ENCODE measurements at regions not wholly inside any gene's neighbourhood (a gene's known extent, or its start where the extent isn't known, plus 50 kb on each side); places are given as distances from the start of the nearest gene placed in this dataset.

DNA sequence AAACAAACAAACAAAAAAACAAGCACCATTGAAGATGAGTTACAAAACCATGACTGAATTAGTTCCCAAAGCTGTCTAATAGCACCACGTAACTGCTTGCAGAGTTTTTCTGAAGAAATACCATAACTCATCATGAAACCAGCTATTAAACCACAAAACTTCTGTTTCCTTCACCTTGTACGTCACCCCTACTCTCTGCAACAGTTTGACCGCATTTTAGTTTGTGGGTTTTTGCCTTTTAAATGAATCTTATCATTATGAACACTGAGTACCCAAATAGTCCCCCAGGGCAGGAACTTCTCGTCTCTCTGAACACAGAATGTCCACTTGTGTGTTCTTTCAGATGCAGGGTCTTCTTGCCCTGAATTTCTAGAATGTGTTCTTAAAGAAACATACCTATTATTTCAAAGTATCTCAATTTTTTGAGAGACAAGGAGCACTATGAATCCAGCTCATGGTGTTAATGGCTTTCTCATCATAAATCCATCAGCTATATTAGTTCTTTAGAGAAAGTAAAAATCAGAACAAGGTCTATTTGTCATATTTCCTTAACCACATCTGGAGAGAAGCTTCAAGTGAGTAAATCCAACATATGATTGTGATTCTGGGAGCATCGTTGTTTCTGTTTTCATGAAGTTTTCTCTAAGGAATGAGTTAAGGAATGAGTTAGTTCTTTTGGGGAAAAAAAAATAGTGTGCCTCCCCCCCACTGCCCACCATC lies 210.6 kb downstream of the AUH start:
- TF ChIP-seq, protein P1, sequence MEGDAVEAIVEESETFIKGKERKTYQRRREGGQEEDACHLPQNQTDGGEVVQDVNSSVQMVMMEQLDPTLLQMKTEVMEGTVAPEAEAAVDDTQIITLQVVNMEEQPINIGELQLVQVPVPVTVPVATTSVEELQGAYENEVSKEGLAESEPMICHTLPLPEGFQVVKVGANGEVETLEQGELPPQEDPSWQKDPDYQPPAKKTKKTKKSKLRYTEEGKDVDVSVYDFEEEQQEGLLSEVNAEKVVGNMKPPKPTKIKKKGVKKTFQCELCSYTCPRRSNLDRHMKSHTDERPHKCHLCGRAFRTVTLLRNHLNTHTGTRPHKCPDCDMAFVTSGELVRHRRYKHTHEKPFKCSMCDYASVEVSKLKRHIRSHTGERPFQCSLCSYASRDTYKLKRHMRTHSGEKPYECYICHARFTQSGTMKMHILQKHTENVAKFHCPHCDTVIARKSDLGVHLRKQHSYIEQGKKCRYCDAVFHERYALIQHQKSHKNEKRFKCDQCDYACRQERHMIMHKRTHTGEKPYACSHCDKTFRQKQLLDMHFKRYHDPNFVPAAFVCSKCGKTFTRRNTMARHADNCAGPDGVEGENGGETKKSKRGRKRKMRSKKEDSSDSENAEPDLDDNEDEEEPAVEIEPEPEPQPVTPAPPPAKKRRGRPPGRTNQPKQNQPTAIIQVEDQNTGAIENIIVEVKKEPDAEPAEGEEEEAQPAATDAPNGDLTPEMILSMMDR (IDR thresholded peaks at IDR 0.05 in 4 of 5, conservative IDR thresholded peaks at IDR 0.05 in 1 of 5): no peak
- no peak for TF ChIP-seq POLR2A (IDR thresholded peaks at IDR 0.05)
